HCT116 (cell line): ENCODE measurements at regions not wholly inside any gene's neighbourhood (a gene's known extent, or its start where the extent isn't known, plus 50 kb on each side); places are given as distances from the start of the nearest gene placed in this dataset.

Experiments
- ATAC-seq: fragments of 200-7000 bp; cut with Tn5 transposase; 2 replicates; pipeline ENCODE4 v1.9.1; 2020; ENCODE audit warnings: mild to moderate bottlenecking, moderate library complexity
- BruUV-seq: library from RNA; stranded (reverse); fragments of 400-500 nt; replicated peaks from 2 replicates; lab custom pipeline; 2021; lab: Mats Ljungman, UMichigan
- CTCF ChIA-PET: fragments of 300-600 bp; sonication (Branson Sonifier 250); formaldehyde crosslinking; loops from one replicate; lab custom pipeline; 2021; ENCODE audit warnings: antibody characterized with exemption; lab: Charles Lee
- POLR2A ChIA-PET: fragments of 300-600, 350-600 bp; sonication (Branson Sonifier 250); formaldehyde crosslinking; loops from one replicate; lab custom pipeline; 2021; ENCODE audit warnings: antibody characterized with exemption; lab: Charles Lee
- RAD21 ChIA-PET, 2 experiments: fragments of 300-600 bp; sonication (Branson Sonifier 250); formaldehyde crosslinking; loops; one replicate each; lab custom pipeline; 2023; ENCODE audit warnings: low total read pairs in 2 of 2; ENCODE audit not compliant: uncharacterized antibody in 2 of 2, unreplicated experiment in 2 of 2, low non-redundant PET in 1 of 2; lab: Charles Lee
- DNase-seq: peaks from one replicate; pipeline ENCODE4 v3.0.0-alpha.2; 2010; ENCODE audit warnings: low read depth, low spot score
- H2AFZ ChIP-seq: fragments of 200-600 bp; shearing (Covaris generic), sonication (generic); 2 replicates; pipeline ENCODE4 v1.6.1; 2017; ENCODE audit warnings: low read depth, mixed run types, mixed read lengths, antibody characterized with exemption, low read length; ENCODE audit not compliant: poor library complexity, severe bottlenecking
- H3K27ac ChIP-seq: 2 replicates; pipeline ENCODE4 v1.5.1; 2012; ENCODE audit warnings: low read depth, low read length
- H3K27me3 ChIP-seq: fragments of 200-600 bp; sonication (generic); 2 replicates; pipeline ENCODE4 v1.6.1; 2016; ENCODE audit warnings: mixed run types, low read length, mixed read lengths; ENCODE audit not compliant: insufficient read depth
- H3K36me3 ChIP-seq, 2 experiments: fragments of 200-500 bp in 1 of 2; fragments of 200-600 bp in 1 of 2; sonication (Bioruptor generic) in 1 of 2; sonication (generic) in 1 of 2; 2 replicates each; pipeline versions ENCODE4 v1.5.1 to v1.6.1; 2014 to 2016; ENCODE audit warnings: low read length in 2 of 2, inconsistent platforms in 1 of 2, mixed read lengths in 1 of 2, mixed run types in 1 of 2; ENCODE audit not compliant: insufficient read depth in 2 of 2, control insufficient read depth in 1 of 2
- H3K4me1 ChIP-seq, 2 experiments: fragments of 200-600 bp in 1 of 2; sonication (generic) in 1 of 2; 2 replicates each; pipeline versions ENCODE4 v1.5.1 to v1.6.1; 2012 to 2017; ENCODE audit warnings: low read length in 2 of 2, inconsistent platforms in 1 of 2, mild to moderate bottlenecking in 1 of 2, mixed read lengths in 1 of 2, mixed run types in 1 of 2, moderate library complexity in 1 of 2; ENCODE audit not compliant: insufficient read depth in 2 of 2, control insufficient read depth in 1 of 2
- H3K4me2 ChIP-seq: fragments of 200-600 bp; sonication (generic); 2 replicates; pipeline ENCODE4 v1.6.1; 2017; ENCODE audit warnings: mixed run types, low read length, mixed read lengths
- H3K4me3 ChIP-seq, 2 experiments: fragments of 200-600 bp in 1 of 2; sonication (generic) in 1 of 2; replicated peaks in 1 of 2; 2 replicates each; pipeline ENCODE4 v1.5.1; 2011 to 2016; ENCODE audit warnings: low read length in 2 of 2, control low read depth in 1 of 2, low read depth in 1 of 2, mild to moderate bottlenecking in 1 of 2, mixed read lengths in 1 of 2, mixed run types in 1 of 2
- H3K79me2 ChIP-seq: fragments of 200-600 bp; sonication (generic); 2 replicates; pipeline ENCODE4 v1.6.1; 2017; ENCODE audit warnings: mild to moderate bottlenecking, mixed run types, low read length, moderate library complexity, mixed read lengths; ENCODE audit not compliant: insufficient read depth
- H3K9ac ChIP-seq: fragments of 200-600 bp; sonication (generic); 2 replicates; pipeline ENCODE4 v1.6.1; 2016; ENCODE audit warnings: low read length, mixed read lengths
- H3K9me2 ChIP-seq: fragments of 200-600 bp; sonication (generic), shearing (Covaris generic); 2 replicates; pipeline ENCODE4 v1.6.1; 2017; ENCODE audit warnings: mixed run types, mild to moderate bottlenecking, moderate library complexity; ENCODE audit not compliant: insufficient read depth
- H3K9me3 ChIP-seq, 2 experiments: fragments of 200-500 bp in 1 of 2; fragments of 200-600 bp in 1 of 2; sonication (Bioruptor generic) in 1 of 2; sonication (generic) in 1 of 2; 2 replicates each; pipeline ENCODE4 v1.6.1; 2014 to 2017; ENCODE audit warnings: low read length in 2 of 2, mixed read lengths in 2 of 2, inconsistent platforms in 1 of 2, low read depth in 1 of 2, mild to moderate bottlenecking in 1 of 2, mixed run types in 1 of 2, moderate library complexity in 1 of 2; ENCODE audit not compliant: control insufficient read depth in 1 of 2, insufficient read depth in 1 of 2
- H4K20me1 ChIP-seq: fragments of 200-600 bp; sonication (generic), shearing (Covaris generic); 2 replicates; pipeline ENCODE4 v1.6.1; 2017; ENCODE audit warnings: mixed run types, mild to moderate bottlenecking, moderate library complexity; ENCODE audit not compliant: insufficient read depth
- ATF3 ChIP-seq: IDR thresholded peaks from 2 replicates; pipeline ENCODE4 v1.6.1; 2012
- JUND ChIP-seq: IDR thresholded peaks from 2 replicates; pipeline ENCODE4 v1.6.1; 2012
- SP1 ChIP-seq: IDR thresholded peaks from 2 replicates; pipeline ENCODE4 v1.6.1; 2012; ENCODE audit warnings: low read depth
- SRF ChIP-seq: IDR thresholded peaks from 2 replicates; pipeline ENCODE4 v1.6.1; 2012; ENCODE audit warnings: low read depth
- YY1 ChIP-seq: IDR thresholded peaks from 2 replicates; pipeline ENCODE4 v1.6.1; 2011; ENCODE audit warnings: low read length, low read depth, moderate library complexity, mild to moderate bottlenecking; ENCODE audit not compliant: insufficient replicate concordance; ENCODE audit errors: extremely low read depth
- intact Hi-C: fragments of 100-400 bp; cut with micrococcal nuclease; formaldehyde crosslinking; loops from 2 replicates; pipeline ENCODE4 v1.10.0; 2022

GRCh38 chr13:86585835-86586234 lies 786.6 kb upstream of the SLITRK6 start:
- no TSS peak for BruUV-seq
- Histone ChIP-seq H3K4me1 (0 out of 4 replicates have a peak, but pooled peaks cover 0 to 5% of the 10 kb centered on the region in 2 experiments), H3K4me3 (no peak overlapping the region), H3K27me3 (no peaks in the 10 kb centered on the region), H4K20me1 (no peaks in the 10 kb centered on the region), H3K79me2 (no peaks in the 10 kb centered on the region), H3K9me2 (no peaks in the 10 kb centered on the region), H3K36me3 (no peaks in the 10 kb centered on the region), H3K9ac (no peak overlapping the region), H2AFZ (no peak overlapping the region), H3K9me3 (peaks cover 0 to 13% of the 10 kb centered on the region in 2 experiments; a peak in 2 of 4 replicates), H3K27ac (no peak overlapping the region), H3K4me2 (no peak overlapping the region)
- POLR2A ChIA-PET = no interaction called here
- ATAC-seq = no peak
- RAD21 ChIA-PET = no interaction called here
- DNase-seq = no peak
- TF ChIP-seq ATF3 = no peak
- CTCF ChIA-PET = no interaction called here
- intact Hi-C loops = no loop called here

GRCh38 chr13:86591862-86592261 lies 792.6 kb upstream of the SLITRK6 start:
- ATAC-seq (no peak), DNase-seq (no peak)
- Histone ChIP-seq H3K9ac (no peak overlapping the region), H3K27ac (no peak overlapping the region), H3K4me3 (no peak overlapping the region), H2AFZ (no peak overlapping the region), H3K9me3 (peaks cover 0 to 8% of the 10 kb centered on the region in 2 experiments; a peak in 1 of 4 replicates), H3K79me2 (no peaks in the 10 kb centered on the region), H3K4me2 (no peak overlapping the region), H3K36me3 (no peaks in the 10 kb centered on the region), H3K4me1 (no peaks in the 10 kb centered on the region), H3K9me2 (no peaks in the 10 kb centered on the region), H4K20me1 (no peaks in the 10 kb centered on the region), H3K27me3 (no peaks in the 10 kb centered on the region)
- BruUV-seq = no TSS peak
- CTCF ChIA-PET = no interaction called here
- POLR2A ChIA-PET = no interaction called here
- intact Hi-C loops = no loop called here
- TF ChIP-seq SRF = no peak
- no peak for TF ChIP-seq JUND
- no peak for TF ChIP-seq YY1
- no peak for TF ChIP-seq SP1
- RAD21 ChIA-PET = no interaction called here
